ENCODE measurements at regions not wholly inside any gene's neighbourhood (a gene's known extent, or its start where the extent isn't known, plus 50 kb on each side); places are given as distances from the start of the nearest gene placed in this dataset.

GRCh38 chr4:87912164-87913004 lies 63.1 kb upstream of the SPP1 start:
- no peak overlapping the region for H3K4me3 Mint-ChIP-seq (ENCODE audit: unreplicated experiment)

DNA sequence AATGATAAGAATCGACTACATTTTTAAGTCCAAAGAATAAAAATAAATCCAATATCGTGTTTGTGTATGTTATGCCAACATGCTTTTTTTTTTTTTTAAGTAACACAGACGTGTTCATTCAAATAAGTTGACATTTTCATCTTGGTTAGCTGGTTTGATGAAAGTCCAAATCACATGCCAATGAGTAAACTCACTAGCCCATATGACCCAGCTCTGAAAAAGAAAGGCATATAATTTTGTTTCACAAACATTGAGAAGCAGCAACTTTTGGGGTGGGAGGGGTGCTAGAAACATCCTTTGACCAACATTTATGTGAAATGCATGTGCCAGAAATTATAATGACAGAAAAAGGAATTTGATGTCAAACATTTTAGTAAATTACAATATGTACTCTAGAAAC lies 61.6 kb upstream of the SPP1 start:
- DNase-seq (ENCODE audit: low read depth) (peak; percentile 25), FAIRE-seq (no peak)
- Mint-ChIP-seq H3K27ac (ENCODE audit: unreplicated experiment) (no peak overlapping the region), H3K9me3 (ENCODE audit: unreplicated experiment) (no peaks in the 10 kb centered on the region), H3K4me1 (ENCODE audit: low read depth, unreplicated experiment) (peaks cover 40% of the 10 kb centered on the region), H3K36me3 (ENCODE audit: low read depth, unreplicated experiment) (no peaks in the 10 kb centered on the region), H3K4me3 (ENCODE audit: unreplicated experiment) (no peak overlapping the region), H3K27me3 (ENCODE audit: low read depth, unreplicated experiment) (no peaks in the 10 kb centered on the region)
- Histone ChIP-seq H3K9ac (ENCODE audit: low read length) (no peak overlapping the region), H3K4me2 (ENCODE audit: low read length) (no peak overlapping the region), H3K9me3 (ENCODE audit: insufficient read depth, low read depth, low read length) (no peaks in the 10 kb centered on the region), H4K20me1 (ENCODE audit: insufficient read depth, low read length) (no peaks in the 10 kb centered on the region), H3K36me3 (ENCODE audit: insufficient read depth, low read length) (no peaks in the 10 kb centered on the region), H3K27ac (ENCODE audit: low read depth, low read length) (no peak overlapping the region), H3K4me1 (ENCODE audit: insufficient read depth, low read length) (no peaks in the 10 kb centered on the region), H3K79me2 (ENCODE audit: insufficient read depth, low read length) (no peaks in the 10 kb centered on the region), H2AFZ (ENCODE audit: low read depth, low read length) (no peak overlapping the region), H3K27me3 (ENCODE audit: insufficient read depth, low read length) (no peaks in the 10 kb centered on the region), H3K4me3 (ENCODE audit: insufficient read depth, low read depth, low read length) (no peak overlapping the region)
- no peak for TF ChIP-seq EZH2 (IDR thresholded peaks at IDR 0.05; ENCODE audit: insufficient read depth, low read length)
- TF ChIP-seq, protein P1, sequence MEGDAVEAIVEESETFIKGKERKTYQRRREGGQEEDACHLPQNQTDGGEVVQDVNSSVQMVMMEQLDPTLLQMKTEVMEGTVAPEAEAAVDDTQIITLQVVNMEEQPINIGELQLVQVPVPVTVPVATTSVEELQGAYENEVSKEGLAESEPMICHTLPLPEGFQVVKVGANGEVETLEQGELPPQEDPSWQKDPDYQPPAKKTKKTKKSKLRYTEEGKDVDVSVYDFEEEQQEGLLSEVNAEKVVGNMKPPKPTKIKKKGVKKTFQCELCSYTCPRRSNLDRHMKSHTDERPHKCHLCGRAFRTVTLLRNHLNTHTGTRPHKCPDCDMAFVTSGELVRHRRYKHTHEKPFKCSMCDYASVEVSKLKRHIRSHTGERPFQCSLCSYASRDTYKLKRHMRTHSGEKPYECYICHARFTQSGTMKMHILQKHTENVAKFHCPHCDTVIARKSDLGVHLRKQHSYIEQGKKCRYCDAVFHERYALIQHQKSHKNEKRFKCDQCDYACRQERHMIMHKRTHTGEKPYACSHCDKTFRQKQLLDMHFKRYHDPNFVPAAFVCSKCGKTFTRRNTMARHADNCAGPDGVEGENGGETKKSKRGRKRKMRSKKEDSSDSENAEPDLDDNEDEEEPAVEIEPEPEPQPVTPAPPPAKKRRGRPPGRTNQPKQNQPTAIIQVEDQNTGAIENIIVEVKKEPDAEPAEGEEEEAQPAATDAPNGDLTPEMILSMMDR (IDR thresholded peaks at IDR 0.05; ENCODE audit: insufficient read depth, low read depth, low read length): no peak

More at GRCh38 chr4:87912164-87913004, 63.1 kb upstream of the SPP1 start:
- Mint-ChIP-seq H3K36me3 (ENCODE audit: low read depth, unreplicated experiment) (no peaks in the 10 kb centered on the region), H3K9me3 (ENCODE audit: unreplicated experiment) (no peaks in the 10 kb centered on the region), H3K27ac (ENCODE audit: unreplicated experiment) (peak overlapping the region; percentile 42), H3K4me1 (ENCODE audit: low read depth, unreplicated experiment) (peaks cover 33% of the 10 kb centered on the region), H3K27me3 (ENCODE audit: low read depth, unreplicated experiment) (no peaks in the 10 kb centered on the region)
- H3K9me3 ChIP-seq (ENCODE audit: insufficient read depth, low read depth, low read length): no peaks in the 10 kb centered on the region
- DNase-seq (ENCODE audit: low read depth) (no peak), FAIRE-seq (no peak)
- H3K27ac ChIP-seq (ENCODE audit: low read depth, low read length): no peak overlapping the region
- H3K79me2 ChIP-seq (ENCODE audit: insufficient read depth, low read length): no peaks in the 10 kb centered on the region
- H2AFZ ChIP-seq (ENCODE audit: low read depth, low read length): no peak overlapping the region
- no peak overlapping the region for H3K4me2 ChIP-seq (ENCODE audit: low read length)
- no peaks in the 10 kb centered on the region for H4K20me1 ChIP-seq (ENCODE audit: insufficient read depth, low read length)
- no peak overlapping the region for H3K4me3 ChIP-seq (ENCODE audit: insufficient read depth, low read depth, low read length)
- TF ChIP-seq, protein P1 (IDR thresholded peaks at IDR 0.05; ENCODE audit: insufficient read depth, low read depth, low read length): no peak
- TF ChIP-seq EZH2 (IDR thresholded peaks at IDR 0.05; ENCODE audit: insufficient read depth, low read length): no peak
- H3K4me1 ChIP-seq (ENCODE audit: insufficient read depth, low read length): no peaks in the 10 kb centered on the region
- H3K27me3 ChIP-seq (ENCODE audit: insufficient read depth, low read length): no peaks in the 10 kb centered on the region
- no peaks in the 10 kb centered on the region for H3K36me3 ChIP-seq (ENCODE audit: insufficient read depth, low read length)
- H3K9ac ChIP-seq (ENCODE audit: low read length): no peak overlapping the region

DNA sequence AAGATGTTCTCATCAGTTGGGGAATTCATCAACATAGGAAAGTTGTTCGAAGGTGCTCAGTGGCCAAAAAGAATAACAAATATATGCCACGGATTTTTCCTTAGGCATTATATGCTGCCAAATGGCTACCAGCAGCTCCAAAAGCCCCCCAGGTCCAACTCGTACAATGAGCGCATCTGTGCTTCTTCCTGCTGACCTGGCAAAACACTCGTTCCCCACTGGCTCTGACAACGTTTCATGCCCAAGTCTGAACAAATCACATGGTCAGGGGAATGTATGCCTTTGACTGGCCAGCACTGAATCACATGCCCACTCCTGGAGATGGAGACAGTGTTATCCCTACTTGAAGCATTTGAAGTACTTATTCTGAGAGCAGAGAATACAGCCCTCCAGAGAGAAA lies 59.9 kb upstream of the SPP1 start:
- H3K4me1 ChIP-seq (ENCODE audit: insufficient read depth, low read length): no peaks in the 10 kb centered on the region
- no peaks in the 10 kb centered on the region for H3K36me3 Mint-ChIP-seq (ENCODE audit: low read depth, unreplicated experiment)
- no peak overlapping the region for H3K4me3 ChIP-seq (ENCODE audit: insufficient read depth, low read depth, low read length)
- no peak overlapping the region for H3K27ac ChIP-seq (ENCODE audit: low read depth, low read length)
- no peak overlapping the region for H3K9ac ChIP-seq (ENCODE audit: low read length)
- TF ChIP-seq, protein P1 (IDR thresholded peaks at IDR 0.05; ENCODE audit: insufficient read depth, low read depth, low read length): no peak
- TF ChIP-seq EZH2 (IDR thresholded peaks at IDR 0.05; ENCODE audit: insufficient read depth, low read length): no peak
- H3K4me2 ChIP-seq (ENCODE audit: low read length): no peak overlapping the region
- H3K4me1 Mint-ChIP-seq (ENCODE audit: low read depth, unreplicated experiment): peaks cover 47% of the 10 kb centered on the region
- FAIRE-seq (no peak), DNase-seq (ENCODE audit: low read depth) (no peak)
- H3K27me3 ChIP-seq (ENCODE audit: insufficient read depth, low read length): no peaks in the 10 kb centered on the region
- no peak overlapping the region for H2AFZ ChIP-seq (ENCODE audit: low read depth, low read length)
- no peaks in the 10 kb centered on the region for H3K9me3 Mint-ChIP-seq (ENCODE audit: unreplicated experiment)
- H3K27ac Mint-ChIP-seq (ENCODE audit: unreplicated experiment): no peak overlapping the region
- no peaks in the 10 kb centered on the region for H3K36me3 ChIP-seq (ENCODE audit: insufficient read depth, low read length)
- no peak overlapping the region for H3K4me3 Mint-ChIP-seq (ENCODE audit: unreplicated experiment)
- H3K9me3 ChIP-seq (ENCODE audit: insufficient read depth, low read depth, low read length): no peaks in the 10 kb centered on the region
- H3K27me3 Mint-ChIP-seq (ENCODE audit: low read depth, unreplicated experiment): no peaks in the 10 kb centered on the region
- no peaks in the 10 kb centered on the region for H3K79me2 ChIP-seq (ENCODE audit: insufficient read depth, low read length)
- no peaks in the 10 kb centered on the region for H4K20me1 ChIP-seq (ENCODE audit: insufficient read depth, low read length)

Measured in astrocyte (in vitro differentiated cells and primary cell).